ENCODE measurements at regions not wholly inside any gene's neighbourhood (a gene's known extent, or its start where the extent isn't known, plus 50 kb on each side); places are given as distances from the start of the nearest gene placed in this dataset.

DNA sequence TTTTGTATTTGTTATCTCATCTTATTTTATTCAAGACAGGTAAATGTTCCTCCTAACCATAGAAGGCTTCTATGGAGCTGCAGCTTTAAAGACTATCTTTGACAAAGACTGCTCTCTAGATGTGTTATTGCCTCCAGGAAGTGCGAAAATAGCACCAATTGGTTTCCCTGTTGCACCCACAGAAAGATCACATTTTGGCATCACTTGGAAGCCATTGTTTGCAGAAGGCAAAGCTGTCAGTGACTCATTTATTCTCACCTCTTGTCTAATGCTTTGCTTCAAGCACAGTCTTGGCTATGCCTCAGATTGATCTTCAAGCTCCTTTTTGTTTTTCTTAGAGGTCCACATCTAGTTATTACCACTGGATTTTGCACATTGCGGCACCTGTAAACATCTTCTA, 150.3 kb downstream of the PCDH7 start:
- H3K27me3 ChIP-seq: no peaks in the 10 kb centered on the region
- no peaks in the 10 kb centered on the region for H3K36me3 ChIP-seq

DNA sequence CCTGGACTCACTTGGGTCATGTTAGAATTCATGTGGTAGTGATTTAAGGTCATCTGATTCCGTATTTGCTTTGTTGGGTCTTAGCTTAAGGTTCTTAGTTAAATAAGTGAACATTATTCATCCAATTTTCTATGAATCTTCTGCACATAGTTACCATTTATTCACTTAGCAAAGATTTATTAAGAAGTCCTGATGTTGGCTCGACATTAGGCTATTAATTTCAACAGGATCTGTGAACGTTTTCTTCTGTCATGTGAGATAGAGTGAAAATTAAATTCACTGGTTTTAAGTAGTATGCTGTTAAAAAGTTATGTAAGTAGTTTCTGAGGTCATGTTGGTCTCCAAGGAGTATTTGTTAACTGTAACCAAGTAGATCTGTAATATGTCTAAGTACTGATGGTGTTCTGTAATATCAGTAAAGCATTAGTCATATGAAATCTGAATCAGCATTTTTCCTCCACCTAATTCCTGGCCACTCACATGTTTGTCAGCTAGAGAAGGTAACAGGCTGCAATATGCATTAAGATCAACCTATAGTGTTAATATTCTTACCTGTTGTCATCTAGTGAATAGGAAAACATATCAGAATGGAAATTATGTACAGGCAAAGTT, 155.6 kb downstream of the PCDH7 start:
- TF ChIP-seq EZH2phosphoT487 (IDR thresholded peaks at IDR 0.05): no peak
- TF ChIP-seq EZH2 (IDR thresholded peaks at IDR 0.05): no peak
- TF ChIP-seq, protein P1, sequence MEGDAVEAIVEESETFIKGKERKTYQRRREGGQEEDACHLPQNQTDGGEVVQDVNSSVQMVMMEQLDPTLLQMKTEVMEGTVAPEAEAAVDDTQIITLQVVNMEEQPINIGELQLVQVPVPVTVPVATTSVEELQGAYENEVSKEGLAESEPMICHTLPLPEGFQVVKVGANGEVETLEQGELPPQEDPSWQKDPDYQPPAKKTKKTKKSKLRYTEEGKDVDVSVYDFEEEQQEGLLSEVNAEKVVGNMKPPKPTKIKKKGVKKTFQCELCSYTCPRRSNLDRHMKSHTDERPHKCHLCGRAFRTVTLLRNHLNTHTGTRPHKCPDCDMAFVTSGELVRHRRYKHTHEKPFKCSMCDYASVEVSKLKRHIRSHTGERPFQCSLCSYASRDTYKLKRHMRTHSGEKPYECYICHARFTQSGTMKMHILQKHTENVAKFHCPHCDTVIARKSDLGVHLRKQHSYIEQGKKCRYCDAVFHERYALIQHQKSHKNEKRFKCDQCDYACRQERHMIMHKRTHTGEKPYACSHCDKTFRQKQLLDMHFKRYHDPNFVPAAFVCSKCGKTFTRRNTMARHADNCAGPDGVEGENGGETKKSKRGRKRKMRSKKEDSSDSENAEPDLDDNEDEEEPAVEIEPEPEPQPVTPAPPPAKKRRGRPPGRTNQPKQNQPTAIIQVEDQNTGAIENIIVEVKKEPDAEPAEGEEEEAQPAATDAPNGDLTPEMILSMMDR (IDR thresholded peaks at IDR 0.05): no peak
- Histone ChIP-seq H3F3A (ENCODE audit: low read depth) (no peaks in the 10 kb centered on the region), H3K4me2 (no peak overlapping the region), H3K36me3 (no peaks in the 10 kb centered on the region), H3K9ac (no peak overlapping the region), H3K27ac (no peak overlapping the region), H3K4me3 (no peak overlapping the region), H3K4me1 (no peaks in the 10 kb centered on the region), H2AFZ (replicated peaks) (no peak overlapping the region), H3K79me2 (ENCODE audit: low read depth) (no peaks in the 10 kb centered on the region), H3K9me3 (ENCODE audit: low read depth) (no peaks in the 10 kb centered on the region), H3K27me3 (no peaks in the 10 kb centered on the region), H4K20me1 (ENCODE audit: low read depth) (no peaks in the 10 kb centered on the region)
- H3K4me1 Mint-ChIP-seq: no peaks in the 10 kb centered on the region
- no peaks in the 10 kb centered on the region for H3K27me3 Mint-ChIP-seq (ENCODE audit: insufficient read depth, low read depth)
- no peak for DNase-seq (ENCODE audit: low spot score)
- H3K27ac Mint-ChIP-seq: no peak overlapping the region
- H3K36me3 Mint-ChIP-seq: no peaks in the 10 kb centered on the region
- H3K4me3 Mint-ChIP-seq: no peak overlapping the region
- no peaks in the 10 kb centered on the region for H3K9me3 Mint-ChIP-seq

More for the DNA sequence above, 150.3 kb downstream of the PCDH7 start:
- TF ChIP-seq EZH2phosphoT487 (IDR thresholded peaks at IDR 0.05) (no peak), EZH2 (IDR thresholded peaks at IDR 0.05) (no peak)
- TF ChIP-seq, protein P1 (IDR thresholded peaks at IDR 0.05): no peak
- no peak overlapping the region for H3K27ac Mint-ChIP-seq
- peaks cover 2% of the 10 kb centered on the region for H3K4me1 Mint-ChIP-seq
- no peak overlapping the region for H3K4me2 ChIP-seq
- H3K4me1 ChIP-seq: no peaks in the 10 kb centered on the region
- H2AFZ ChIP-seq (replicated peaks): no peak overlapping the region
- H3K4me3 Mint-ChIP-seq: no peak overlapping the region
- H3F3A ChIP-seq (ENCODE audit: low read depth): no peaks in the 10 kb centered on the region
- H3K27me3 Mint-ChIP-seq (ENCODE audit: insufficient read depth, low read depth): no peaks in the 10 kb centered on the region
- no peaks in the 10 kb centered on the region for H3K9me3 ChIP-seq (ENCODE audit: low read depth)
- no peak for DNase-seq (ENCODE audit: low spot score)
- H3K79me2 ChIP-seq (ENCODE audit: low read depth): no peaks in the 10 kb centered on the region
- H3K9me3 Mint-ChIP-seq: peaks cover 2% of the 10 kb centered on the region
- no peaks in the 10 kb centered on the region for H4K20me1 ChIP-seq (ENCODE audit: low read depth)
- no peak overlapping the region for H3K9ac ChIP-seq
- no peak overlapping the region for H3K4me3 ChIP-seq
- peaks cover 5% of the 10 kb centered on the region for H3K36me3 Mint-ChIP-seq
- no peak overlapping the region for H3K27ac ChIP-seq

GRCh38 chr4:30879855-30880598, 159.9 kb downstream of the PCDH7 start:
- no peak overlapping the region for H3K9ac ChIP-seq
- Mint-ChIP-seq H3K27ac (no peak overlapping the region), H3K27me3 (ENCODE audit: insufficient read depth, low read depth) (no peaks in the 10 kb centered on the region), H3K4me1 (no peaks in the 10 kb centered on the region), H3K36me3 (peaks cover 2% of the 10 kb centered on the region), H3K4me3 (no peak overlapping the region), H3K9me3 (no peaks in the 10 kb centered on the region)
- H3K4me1 ChIP-seq: no peaks in the 10 kb centered on the region
- H3K9me3 ChIP-seq (ENCODE audit: low read depth): no peaks in the 10 kb centered on the region
- H3K4me3 ChIP-seq: no peak overlapping the region
- no peaks in the 10 kb centered on the region for H4K20me1 ChIP-seq (ENCODE audit: low read depth)
- H3K27ac ChIP-seq: no peak overlapping the region
- H3K4me2 ChIP-seq: no peak overlapping the region
- no peaks in the 10 kb centered on the region for H3F3A ChIP-seq (ENCODE audit: low read depth)
- TF ChIP-seq, protein P1 (IDR thresholded peaks at IDR 0.05): no peak
- no peak for TF ChIP-seq EZH2phosphoT487 (IDR thresholded peaks at IDR 0.05)
- no peak for TF ChIP-seq EZH2 (IDR thresholded peaks at IDR 0.05)
- no peak for DNase-seq (ENCODE audit: low spot score)
- H3K36me3 ChIP-seq: no peaks in the 10 kb centered on the region
- H3K79me2 ChIP-seq (ENCODE audit: low read depth): no peaks in the 10 kb centered on the region
- no peaks in the 10 kb centered on the region for H3K27me3 ChIP-seq
- H2AFZ ChIP-seq (replicated peaks): no peak overlapping the region

Data from neural progenitor cell (in vitro differentiated cells).